RPMI8226 (cell line): ENCODE measurements at regions not wholly inside any gene's neighbourhood (a gene's known extent, or its start where the extent isn't known, plus 50 kb on each side); places are given as distances from the start of the nearest gene placed in this dataset.

ENCODE experiments used
- DNase-seq: peaks from one replicate; pipeline ENCODE4 v3.0.0-alpha.2; 2015

DNA sequence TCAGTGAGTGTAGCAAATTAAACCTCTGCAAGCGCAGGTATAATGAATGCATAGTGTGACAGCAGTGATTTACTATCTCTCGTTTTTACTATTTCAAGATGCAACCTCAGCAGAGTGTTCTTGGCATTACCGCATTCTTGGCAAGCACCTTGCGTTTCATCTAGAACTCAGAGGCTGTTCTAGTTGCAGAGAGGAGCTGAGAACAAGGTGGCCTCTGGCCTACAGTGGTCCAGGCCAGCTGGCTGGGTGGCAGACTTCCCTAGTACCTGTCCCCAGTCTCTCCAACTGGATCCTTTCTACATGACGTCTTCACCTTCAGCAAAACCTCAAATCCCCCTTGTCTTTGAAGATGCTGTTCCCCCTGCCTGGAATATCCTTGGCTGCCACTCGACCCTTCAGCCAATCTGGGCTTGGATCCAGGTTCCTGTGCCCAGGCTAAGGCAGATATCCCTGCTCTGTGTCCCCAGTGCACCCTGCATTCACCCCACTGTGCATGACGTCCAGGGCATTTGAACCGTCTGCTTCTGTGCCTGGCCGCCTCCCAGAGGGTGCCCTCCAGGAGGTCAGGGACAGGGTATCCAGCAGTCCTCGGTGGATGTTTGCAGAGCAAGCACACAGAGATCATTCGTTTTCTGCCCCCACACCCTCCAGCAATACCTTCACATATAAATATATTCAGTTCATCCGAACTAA lies 120.4 kb upstream of the CPEB4 start:
- peak; percentile 89 for DNase-seq

DNA sequence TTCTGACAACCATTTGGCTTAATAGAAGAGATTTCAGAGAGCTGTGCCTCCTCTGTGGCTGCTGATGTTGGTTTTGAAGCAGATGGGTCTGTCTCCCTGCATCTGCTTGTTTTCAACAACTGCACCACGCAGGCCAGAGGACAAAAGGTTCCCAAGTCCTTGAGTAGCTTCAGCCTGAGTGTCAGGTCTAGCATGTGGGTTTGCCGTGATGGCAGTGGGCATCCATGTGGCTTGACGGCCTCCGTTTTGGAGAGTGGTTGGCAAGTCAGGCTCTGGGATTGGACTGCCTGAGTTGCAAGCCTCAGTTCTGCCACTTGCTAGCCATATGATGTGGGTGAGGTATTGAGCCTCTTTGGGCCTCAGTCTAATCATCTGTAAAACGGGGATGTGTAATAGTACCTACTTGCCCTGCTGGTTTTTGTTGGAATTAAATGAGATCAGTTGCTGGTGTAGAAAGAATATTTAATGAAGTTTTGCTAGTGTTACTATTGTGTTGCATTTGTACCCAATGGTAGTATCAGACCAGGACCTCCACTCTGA lies 119.8 kb upstream of the CPEB4 start:
- no peak for DNase-seq

DNA sequence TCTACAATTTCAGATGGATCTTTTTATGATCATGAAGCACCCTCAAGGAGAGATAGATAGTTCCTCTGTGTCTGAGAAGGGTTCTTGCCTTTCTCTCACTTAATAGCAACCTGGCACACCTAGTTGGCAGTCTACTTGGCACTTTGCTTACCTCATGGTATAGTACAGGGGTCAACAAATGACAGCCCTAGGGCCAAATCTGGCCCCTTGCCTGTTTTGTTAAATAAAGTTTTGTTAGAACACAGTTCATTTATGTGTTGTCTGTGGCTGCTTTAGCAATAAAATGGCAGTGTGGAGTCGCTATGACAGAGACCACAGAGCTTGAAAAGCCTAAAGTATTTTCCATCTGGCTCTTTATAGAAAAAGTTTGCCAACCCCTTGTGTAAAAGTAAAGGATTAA lies 119.3 kb upstream of the CPEB4 start:
- no peak for DNase-seq

DNA sequence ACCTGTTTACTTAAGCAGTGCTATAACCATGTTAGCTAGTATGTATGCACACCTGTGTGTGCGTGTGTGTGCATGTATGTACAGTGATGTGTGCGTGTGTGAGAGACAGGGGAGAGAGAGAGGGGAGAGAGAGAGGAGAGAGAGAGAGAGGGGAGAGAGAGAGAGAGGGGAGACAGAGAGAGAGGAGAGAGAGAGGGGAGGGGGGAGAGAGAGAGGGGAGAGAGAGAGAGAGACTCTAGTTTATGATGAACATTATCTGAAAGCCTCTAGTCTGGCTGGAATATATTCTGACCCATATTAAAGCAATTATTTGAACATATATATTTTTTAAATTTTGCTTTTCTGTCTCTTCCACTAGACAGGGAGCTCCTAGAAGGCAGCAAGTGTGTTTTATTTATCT lies 117.5 kb upstream of the CPEB4 start:
- no peak for DNase-seq

DNA sequence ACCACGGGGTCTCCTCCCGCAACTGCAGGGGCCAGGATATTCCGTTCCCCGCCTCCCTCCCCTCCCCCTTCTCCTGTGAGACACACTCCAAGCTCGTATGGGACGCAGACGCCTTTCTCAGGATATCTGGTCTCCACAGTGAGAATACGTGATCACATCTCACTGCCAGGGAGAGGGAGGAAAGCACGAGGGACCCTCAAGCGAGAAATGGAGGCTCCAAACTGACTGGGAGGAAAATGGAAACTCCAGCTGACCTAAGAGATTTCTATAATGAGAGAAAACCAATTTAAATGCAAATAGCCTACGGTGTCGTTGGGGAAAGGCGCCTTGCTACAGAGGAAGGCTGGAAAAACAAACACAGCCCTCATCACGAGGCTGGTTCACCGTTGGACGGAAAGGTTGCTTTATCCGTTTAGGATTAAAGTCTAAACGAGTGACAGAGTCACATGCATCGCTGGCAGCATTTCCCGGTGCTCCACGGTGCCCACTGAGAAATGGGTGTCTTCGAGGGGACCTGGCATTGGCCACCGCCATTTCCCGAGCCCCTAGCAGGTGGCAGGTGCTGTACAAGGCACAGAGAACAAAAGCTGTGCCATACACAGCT lies 116.9 kb upstream of the CPEB4 start:
- no peak for DNase-seq

DNA sequence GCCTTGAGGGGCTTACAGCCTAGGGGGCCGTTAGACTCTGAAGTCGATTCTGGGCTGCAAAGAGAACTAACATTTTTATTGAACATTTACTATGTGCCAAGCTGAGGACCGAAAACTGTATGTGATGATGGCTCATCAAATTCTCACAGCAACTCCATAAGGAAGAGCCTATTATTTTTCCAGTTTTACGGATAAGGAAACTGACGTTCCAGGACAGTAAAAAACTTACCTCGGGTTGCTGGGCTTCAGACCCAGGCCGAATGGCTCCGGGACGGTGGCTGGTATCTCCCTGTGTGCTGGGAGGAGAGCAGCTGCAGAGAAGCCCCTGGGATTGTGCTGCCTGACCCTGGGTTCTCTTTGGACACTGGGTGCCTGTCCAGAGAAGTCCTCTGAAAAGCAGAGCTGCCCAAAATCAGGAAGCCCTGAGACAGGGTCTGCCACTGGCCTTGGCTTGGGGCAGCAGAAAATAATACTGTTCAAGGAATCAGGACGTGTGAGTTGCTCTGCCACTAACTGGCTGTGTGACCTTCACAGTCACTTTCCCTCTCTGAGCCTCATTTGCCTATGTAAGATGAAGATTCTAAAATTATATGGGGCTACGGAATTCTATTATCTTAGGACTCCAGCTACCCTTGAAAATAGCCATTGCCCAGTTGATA lies 116.3 kb upstream of the CPEB4 start:
- no peak for DNase-seq

DNA sequence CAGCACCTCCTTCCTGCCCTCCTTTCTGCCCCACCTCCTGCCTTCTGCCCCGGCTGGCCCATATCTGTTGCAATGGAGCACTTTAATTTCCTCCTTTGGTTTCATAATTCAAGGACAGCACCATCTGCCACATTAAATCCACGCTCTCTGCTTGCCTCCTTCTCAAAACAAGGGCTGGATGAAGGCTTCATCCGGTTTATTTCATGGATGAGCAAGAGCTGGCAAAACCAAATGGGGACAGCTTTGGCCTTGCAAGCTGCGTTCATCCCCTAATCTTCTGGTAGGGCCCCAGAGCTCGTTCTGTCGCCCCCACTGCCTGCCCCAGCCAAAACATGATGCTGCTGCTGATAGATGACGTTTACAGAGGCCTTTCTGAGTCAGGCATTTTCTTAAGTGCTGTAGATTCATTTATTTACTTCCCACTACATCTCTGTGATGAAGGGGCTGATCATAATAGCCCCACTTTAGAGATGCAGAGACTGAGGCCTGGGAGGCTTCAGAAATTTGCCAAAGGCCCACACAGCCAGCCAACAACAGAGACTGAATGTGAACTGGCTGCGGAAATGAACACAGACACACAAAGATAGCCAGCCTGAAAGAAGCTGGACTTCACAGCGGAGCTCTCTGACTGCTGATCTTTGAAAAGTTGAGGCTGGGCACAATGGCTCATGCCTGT lies 115.6 kb upstream of the CPEB4 start:
- no peak for DNase-seq

DNA sequence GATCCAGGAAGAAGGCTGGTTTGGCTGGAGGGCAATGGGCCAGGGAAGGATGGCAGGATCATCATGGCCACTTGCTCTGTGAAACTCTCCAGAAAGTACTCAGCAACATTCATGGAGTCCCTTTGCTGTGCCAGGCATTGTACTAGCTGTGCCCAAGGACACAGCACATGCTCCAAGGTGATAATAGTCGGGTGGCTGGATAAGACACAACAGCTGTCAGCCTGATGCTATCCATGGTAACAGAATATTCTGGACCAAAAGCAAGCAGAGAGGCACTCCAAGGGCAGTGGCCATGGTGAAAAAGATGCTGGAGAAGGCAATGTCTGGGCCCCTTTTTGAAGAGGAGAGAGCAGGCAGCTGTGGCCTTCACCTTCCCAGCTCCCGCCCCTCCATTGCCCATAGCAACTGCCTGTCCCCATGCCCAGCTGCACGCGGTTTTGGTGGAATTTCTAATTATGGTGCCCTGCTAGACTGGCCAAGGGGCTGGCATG lies 113.8 kb upstream of the CPEB4 start:
- peak; percentile 30 for DNase-seq

DNA sequence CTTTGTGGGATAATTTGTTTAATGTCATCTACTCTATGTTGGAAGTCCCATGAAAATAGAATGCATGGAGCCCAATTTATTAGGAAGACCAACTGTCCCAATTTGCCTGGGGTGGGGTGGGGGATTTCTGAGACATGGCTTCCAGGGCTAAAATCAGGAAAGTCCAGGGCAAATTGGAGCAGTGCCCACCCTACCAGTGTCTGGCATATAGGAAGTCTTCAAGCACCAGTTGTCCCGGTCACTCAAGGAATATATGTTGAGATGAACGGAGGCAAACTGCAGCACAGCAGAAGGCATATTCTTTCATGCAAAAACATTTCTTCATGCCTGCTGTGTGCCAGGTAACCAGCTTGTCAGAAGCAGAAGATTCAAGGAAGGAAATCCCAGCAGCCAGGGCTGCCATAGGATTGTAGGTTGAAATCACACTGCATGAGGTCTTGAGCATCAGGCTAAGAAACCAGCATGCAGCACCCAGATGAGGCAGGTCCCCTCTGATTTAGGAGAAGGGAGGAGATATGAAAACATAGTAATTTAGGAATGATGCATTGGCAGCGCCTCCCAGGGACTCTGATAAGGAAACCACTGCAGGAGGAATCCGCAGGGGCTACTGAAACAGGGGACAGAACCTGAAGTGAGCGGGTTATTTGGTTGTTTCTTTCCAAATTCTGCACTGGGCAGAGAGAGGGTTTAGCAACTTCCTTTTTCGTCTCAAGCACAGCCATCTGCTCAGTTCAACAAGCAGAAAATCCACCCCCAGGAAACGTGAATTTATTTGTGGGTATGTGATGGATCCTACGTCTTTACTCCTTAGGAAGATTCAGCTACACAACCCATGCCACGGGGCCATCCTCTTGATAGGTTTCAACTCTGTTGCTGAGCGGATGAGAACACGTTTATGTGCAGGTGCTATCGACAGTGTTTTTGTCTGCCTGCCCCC lies 112.6 kb upstream of the CPEB4 start:
- DNase-seq = no peak

DNA sequence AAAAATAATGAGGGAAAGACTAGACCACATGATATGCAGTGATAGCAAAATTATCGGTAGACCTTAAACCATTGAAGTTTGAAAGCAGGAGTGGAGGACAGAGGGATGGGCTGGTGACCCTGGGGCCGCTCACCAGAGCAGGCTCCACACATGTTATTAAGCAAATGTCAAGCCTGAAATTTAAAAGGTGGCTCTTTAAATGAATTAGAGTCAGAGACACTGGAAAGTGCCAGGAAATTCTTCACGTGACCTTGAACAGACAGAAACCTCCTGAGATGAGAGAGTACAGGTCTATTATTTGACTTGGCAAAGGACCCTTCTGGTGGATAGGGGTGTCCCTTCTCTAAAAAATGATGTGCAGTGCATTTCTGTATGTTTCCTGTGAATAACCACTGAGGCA lies 111.0 kb upstream of the CPEB4 start:
- DNase-seq = no peak

DNA sequence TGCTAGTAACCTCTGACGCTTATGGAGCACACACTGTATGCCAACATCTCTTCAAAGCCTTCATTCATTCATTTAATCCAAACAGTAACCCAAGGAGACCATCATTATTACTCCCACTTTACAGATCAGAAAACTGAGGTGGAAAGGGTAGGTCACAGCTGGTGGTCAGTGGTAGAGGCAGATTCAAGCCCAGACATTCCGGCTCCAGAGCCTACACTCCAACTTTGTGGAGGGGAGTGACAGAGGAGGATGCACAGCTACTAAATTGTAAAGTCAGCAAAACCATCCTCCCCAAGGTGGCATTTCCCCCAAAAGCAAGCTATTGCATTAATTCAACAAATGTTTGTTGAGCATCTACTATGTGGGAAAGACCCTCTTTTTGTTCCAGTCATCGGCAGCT lies 110.5 kb upstream of the CPEB4 start:
- DNase-seq = no peak

DNA sequence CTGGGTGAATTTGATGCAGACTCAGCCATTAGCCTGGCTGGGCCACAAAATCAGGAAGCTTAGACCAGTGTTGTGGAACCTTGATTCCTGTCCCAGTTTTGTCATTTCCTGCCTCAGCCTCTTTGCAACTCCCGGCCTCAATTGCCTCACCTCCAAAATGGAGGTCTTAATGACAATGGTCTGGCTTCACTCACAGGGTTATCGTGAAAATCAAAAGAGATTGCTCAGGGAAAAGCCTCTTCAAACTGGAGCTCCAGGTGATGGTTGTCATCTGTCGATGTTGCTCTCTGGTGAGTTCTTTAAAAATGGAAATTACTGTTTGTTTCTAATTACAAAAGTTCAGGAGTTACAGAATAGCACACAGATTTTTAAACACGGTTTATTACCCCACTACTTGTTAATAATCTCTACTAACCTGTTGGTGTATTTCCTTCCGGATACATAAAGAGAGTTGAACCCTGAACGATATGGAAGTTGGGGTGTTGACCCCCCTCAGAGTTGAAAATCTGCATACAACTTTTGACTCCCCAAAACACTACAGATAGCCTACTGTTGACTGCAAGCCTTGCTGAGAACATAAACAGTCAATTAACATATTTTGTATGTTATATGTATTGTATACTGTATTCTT lies 109.9 kb upstream of the CPEB4 start:
- DNase-seq = no peak

DNA sequence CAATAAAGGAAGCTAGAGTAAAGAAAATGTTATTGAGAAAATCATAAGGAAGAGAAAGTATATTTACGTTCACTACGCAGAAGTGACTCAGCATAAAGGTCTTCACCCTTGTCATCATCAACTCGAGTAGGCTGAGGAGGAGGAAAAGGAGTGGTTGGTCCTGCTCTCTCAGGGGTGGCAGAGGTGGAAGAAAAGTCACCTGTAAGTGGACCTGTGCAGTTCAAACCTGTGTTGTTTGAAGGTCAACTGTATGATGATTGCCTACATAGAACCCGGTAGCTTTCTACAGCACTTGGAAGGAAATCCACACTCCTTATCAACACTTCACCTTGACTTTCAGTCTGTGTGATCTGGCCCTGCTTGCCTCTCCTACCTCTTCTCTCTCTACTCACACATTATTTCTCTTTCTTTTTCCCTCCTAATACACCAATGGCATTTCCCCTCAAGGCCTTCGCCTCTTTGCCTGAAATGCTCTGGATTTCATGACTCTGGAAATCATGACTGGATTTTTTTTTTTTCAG lies 109.3 kb upstream of the CPEB4 start:
- DNase-seq = no peak

DNA sequence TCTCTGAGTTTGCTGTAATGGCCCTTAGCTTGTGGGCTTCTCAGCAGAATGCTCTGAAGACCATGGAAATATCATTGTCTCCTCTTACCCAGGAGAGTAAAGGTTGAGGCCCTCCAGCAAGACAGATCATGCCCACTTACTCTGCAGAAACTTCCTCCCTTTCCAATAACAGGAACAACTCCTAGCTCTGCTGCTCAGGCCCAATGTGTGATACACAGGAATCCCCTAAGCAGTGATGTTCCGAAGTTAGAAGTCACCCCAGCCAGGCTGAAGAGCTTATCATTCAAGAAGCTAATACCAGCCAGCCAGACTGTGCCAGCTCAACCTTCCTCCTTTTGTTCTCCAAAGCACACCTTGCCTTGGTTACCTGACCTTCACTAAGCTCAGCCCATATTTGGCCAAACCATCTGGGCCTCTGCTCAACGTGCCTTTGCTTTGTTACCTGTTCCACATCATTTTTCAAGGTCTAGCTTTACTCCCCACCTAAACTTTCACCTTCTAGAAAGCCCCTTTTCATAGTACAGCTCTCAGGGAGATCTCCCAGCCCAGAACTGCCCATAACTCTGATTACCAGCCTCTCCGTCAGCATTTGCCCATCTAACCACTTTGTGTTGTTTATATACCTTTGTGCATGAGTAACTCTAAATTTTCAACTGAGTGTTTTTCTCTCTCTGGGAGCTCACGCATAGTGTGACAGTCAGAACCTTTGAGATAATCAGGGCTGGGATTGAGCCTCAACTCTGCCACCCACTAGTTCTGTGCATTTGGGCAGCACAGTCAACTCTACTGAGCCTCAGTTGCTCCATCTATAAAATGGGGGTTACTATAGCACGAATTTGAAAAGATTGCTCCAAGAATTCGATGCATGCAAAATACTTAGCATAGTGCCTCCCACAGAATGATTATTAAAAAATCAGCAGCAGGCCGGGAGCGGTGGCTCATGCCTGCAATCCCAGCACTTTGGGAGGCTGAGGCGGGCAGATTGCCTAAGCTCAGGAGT lies 107.6 kb upstream of the CPEB4 start:
- no peak for DNase-seq

DNA sequence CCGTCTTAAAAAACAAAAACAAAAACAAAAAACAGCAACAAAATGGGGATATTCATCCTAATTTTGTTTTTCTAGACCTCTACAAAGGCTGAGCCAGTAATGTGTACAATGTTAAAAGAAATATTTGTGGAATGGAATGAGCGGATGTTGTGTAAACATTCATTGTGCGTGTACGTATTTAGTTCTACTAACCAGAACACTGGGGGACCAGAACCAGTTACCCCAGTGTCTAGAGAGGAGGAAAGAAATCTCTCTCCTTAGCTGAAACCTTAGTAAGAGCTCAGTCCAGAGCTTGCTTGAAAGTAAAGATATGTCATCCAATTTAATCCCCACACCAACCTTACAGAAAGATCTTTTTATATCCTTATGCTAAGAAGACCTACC lies 106.7 kb upstream of the CPEB4 start:
- no peak for DNase-seq

DNA sequence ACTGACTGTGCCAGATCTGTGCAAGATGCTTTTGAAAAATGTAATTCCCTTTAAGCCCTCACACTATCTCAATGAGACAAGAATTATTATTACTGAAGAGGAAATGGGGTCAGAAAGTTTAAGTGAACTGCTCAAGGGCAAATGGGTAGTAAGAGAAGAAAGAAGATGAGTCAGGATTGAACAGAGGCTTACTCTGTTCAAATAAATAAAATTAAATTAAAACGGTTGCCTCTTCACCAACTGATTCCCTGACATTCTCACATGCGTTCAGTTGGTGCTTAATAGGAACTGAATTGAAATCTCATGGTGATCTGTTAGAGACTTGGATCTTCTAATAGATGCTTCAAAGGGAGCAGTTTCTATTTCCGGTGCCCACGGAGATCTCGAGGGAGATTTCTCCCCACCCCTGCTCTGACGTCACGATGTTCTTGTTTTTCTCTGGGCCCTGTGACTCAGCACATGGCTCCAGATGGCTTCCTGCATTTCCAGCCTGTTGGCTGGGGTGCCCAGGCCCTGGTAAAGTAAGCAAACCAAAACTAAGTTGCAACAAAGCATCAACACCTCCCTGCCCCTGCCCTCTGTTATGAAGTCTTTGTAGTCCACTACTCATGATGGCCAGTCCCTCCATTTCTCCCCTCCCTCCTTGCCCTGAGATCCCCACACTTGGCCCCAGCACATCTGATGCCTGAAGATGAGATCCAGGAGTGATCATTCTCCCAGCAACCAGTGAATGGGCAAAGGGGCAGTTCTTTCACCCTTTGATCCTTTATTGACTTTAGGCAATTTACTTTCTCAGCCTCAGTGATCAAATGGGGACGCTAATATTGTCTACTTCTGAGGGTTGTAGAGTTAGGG lies 106.1 kb upstream of the CPEB4 start:
- peak; percentile 75 for DNase-seq

DNA sequence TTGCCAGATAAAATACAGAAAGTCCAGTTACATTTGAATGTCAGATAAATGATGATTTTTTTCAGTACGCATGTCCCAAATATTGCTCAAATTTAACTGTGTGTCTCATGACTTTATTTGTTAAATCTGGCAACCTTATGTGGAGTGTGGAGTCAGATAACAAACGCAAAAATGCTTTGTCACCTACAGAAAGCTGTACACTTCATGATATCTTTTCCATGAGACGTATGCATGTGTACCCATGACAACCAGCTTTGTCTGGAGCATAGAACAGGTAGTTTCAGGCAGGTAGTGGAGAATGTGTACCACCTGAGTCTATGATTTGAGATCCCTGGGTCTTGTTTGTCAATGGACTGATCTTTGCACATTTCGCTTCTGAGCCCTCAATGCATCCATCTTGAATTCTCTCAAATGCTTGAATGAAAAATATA lies 105.5 kb upstream of the CPEB4 start:
- no peak for DNase-seq

DNA sequence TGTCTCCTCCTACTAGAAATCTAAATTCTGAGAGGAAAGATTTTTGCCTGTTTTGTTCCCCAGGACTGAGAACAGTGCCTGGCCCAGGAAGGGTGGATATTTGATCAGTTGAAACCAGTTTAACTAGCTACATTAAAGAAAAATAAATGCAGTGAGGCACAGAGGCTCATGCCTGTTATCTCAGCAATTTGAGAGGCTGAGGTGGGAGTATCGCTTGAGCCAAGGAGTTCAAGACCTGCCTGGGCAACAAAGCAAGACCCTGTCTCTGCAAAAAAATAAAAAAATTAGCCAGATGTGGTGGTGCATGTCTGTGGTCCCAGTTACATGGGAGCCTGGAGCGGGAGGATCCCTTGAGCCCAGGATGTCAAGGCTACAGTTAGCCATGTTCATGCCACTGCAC lies 104.8 kb upstream of the CPEB4 start:
- no peak for DNase-seq

DNA sequence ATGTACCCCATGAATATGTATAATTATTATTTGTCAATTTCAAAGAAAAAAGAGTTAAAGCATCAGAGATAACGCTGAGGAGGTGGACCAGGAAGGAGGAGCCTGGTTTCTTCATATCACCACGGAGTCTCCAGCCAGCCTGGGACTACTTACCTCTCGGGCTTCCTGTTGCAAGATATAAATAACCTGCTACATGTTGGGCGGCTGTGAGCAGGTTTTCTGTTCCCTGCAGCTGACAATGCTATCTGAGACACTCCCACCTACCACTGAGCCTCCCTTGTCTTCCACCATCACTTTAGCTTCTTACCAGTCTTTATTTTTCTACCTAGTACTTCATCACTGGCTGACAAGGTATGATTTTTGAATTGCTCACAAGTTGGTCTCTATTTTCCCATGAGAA lies 102.7 kb upstream of the CPEB4 start:
- peak; percentile 44 for DNase-seq
